Activated CD4-positive, alpha-beta T cell treated with anti-CD3 and anti-CD28 coated beads, Interleukin-2, amount 50 U/mL, for 24 hours (primary cell): ENCODE measurements at regions not wholly inside any gene's neighbourhood (a gene's known extent, or its start where the extent isn't known, plus 50 kb on each side); places are given as distances from the start of the nearest gene placed in this dataset.
"Not testable (repeated sequence)": the region's sequence is repeated elsewhere in the genome, so short reads cannot be mapped to it uniquely, and the experiment has no call there.

Experiments
- DNase-seq, 2 donors: peaks; one replicate each; pipeline ENCODE4 v3.0.0-alpha.2; 2020; ENCODE audit warnings: low read depth in 1 of 2, low spot score in 1 of 2

DNA sequence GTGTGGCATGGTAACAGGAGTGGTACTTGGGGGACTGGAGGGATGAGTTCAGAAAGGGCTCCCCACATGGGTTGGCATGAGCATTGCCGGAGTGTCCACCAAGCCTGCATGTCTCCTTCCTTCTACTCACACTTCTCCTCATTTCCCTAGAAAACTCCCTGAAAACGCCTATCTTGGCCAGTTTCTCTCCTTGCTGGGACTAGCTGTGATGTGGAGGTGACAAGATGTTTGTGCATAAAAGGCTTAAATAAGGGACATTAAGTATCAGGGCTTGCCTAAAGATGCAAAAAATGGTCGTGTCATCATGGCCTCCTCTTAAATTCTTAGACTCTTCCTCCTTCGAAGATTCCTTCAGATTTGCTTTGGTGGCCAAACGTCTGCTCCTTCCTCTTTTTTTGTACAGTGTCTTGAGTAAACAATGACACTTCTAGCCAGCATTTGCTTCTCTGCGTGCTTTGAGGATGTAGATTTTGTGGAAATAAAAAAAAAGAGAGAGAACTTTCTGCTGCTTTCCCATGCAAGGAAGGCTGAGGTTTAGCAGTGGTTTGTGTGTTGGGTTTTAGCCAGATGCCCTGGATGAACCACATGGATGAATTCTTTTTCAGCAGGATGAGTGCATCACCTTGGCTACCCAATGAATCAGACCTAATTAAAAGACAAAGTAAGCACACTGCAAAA, 239.1 kb upstream of the IRF2BP2 start:
- no peak for DNase-seq

DNA sequence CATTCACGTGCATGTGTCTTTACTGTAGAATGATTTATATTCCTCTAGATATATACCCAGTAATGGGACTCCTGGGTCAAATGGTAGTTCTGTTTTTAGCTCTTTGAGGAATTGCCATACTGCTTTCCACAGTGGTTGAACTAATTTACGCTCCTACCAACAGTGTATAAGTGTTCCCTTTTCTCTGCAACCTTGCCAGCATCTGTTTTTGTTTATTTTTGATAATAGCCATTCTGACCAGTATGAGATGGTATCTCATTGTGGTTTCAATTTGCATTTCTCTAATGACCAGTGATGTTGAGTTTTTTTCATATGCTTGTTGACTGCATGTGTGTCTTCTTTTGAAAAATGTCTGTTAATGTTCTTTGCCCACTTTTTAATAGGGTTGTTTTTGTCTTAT, 236.8 kb upstream of the IRF2BP2 start:
- not testable (repeated sequence) for DNase-seq

DNA sequence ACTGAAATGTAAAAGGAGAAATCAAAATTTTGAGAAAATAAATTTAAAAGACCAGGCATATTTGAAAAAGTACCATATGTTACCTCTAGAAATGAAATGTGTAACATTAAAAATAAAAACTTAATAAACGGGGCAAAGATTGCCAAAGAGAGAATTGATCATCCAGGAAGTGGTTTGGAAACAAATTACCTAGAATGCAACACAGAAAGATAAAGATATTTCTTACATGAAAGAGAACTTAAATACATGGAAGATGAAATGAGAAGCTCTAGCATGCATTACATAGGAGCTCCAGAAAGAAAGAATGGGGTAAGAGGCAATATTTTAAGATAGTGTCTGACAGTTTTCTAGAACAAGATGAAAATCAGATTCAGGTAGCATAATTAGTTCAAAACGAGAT, 235.9 kb upstream of the IRF2BP2 start:
- DNase-seq: no peak

DNA sequence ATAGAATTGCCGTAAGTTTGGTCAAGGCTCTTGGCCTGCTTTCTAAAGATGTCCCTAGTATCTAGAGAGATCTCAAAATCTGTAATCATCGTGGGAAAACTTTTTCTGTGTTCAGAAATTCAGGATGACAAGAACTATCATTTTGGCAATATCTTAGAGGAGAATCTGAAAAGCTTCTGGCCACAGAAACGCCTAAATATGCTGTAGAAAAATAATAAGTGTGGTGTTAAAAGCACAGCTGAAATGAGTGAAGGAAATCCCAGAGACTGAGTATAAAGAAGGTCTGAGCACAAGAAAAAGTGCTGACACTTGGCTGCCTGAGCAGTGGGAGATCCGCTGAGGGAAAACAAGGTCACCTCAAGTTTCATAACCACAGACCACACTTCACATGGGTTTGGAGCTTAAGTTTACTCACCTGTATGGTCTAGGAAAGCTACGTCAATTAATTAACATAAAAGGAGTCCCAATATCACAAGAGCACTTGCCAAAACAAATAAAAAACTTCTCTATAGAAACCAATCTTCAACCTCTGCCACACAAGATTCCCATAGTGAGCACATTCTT, 235.2 kb upstream of the IRF2BP2 start:
- peak in 1 of 2 donors; percentile 25 for DNase-seq

DNA sequence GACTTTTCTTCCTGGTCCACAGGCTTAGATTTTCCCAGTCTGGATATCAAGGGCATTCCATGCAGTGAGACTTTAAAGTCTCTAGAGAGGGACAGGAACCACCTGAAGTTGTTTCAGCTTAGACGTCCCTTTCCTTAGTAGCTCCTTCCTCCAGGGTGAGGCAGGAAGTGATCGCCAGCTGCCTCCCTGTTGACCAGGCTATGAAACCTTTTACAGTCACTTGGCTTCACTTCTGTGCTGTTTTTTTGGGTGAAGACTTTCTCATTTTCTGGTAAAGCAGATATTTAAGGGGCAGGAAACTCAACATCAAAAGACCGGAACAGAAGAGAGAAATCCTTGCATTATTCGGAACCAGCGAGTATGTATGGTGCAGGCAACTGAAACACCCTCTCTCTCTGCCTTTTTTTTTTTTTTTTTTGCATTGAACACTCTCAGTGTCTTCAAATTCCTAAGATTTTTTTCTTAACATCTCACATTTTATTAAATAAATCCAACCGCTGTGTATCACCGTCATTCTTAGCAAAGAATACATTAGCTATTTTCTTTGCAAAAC, 234.6 kb upstream of the IRF2BP2 start:
- DNase-seq: no peak

DNA sequence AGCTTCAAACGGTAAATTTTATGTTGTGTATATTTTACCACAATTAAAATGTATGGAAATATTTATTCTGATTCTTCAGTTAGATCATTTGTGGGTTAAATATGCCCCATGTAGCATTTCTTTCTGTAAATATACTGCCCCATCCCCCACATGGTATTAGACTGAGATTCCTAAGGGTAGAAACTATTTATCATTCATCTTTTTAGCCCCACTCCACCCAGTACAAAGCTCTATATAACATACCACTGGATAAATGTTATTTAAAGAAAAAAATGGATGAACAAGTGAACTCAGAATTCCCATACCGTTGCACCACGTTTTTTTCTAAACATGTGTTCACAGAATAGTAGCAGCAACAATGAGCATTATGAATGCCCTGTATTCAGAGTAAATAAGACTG, 234.0 kb upstream of the IRF2BP2 start:
- no peak for DNase-seq

DNA sequence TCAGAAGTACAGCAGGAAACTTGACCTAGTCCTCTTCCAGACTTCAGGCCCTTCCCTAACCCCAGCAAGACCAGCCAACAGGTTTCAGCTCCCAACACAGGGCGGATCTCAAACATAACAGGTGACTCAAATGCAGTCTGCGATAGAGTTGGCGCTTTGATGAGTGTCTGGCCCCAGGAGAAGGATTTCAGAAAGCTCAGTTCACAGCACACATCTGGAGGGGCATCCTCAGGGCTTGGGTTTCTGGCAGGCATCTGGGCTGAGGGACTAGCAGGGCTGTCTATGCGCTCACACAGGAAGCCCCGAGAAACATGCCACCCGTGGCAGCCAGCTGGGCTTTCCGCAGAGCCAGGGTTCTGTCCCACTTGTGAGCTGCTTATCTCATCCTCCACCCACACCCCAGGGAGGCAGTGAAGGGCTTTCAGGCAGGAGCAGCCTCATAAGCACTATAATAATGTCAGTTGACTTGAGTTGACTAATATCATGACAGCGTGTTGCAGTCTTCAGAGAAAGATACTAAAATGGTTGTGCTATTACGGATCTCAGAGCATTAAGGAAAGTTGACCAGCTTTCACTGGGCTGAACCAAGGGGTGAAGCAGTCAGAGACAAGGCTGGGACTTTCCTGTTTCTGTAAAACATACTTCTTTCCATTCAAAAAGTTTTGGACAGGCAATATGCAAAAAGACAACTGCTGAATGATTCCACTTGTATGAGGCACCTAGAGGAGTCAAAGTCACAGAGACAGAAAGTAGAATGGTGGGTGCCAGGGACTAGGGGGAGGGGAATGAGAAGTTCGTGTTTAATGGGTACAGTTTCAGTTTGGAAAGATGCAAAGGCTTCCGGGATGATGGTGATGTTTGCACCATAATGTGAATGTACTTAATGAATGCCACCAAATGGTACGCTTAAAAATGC, 233.0 kb upstream of the IRF2BP2 start:
- peak; percentile 56 to 84 for DNase-seq

DNA sequence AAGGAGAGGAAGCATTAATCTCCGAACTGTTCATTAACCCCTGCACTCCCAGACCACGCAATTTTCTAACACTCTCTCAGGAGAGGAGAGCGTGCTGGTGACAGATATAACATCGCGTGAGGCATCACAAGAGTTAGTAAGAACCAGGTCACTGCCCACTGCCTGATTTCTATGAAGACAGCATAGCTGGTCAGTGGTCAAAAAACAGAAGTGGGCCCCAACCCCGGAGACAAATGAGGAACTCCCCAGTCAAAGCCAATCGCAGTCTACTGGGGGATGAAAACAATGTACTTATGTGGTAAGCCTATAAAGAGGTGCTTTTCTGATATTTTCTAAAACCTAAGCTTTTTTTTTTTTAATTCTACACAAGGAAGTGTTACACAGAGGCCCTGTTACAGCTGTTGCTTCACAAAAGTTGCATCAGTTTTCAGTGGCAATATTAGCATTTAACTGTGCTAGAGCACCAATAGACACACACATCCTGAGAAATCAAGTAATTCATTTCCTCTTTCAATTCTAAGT, 231.8 kb upstream of the IRF2BP2 start:
- DNase-seq: no peak

DNA sequence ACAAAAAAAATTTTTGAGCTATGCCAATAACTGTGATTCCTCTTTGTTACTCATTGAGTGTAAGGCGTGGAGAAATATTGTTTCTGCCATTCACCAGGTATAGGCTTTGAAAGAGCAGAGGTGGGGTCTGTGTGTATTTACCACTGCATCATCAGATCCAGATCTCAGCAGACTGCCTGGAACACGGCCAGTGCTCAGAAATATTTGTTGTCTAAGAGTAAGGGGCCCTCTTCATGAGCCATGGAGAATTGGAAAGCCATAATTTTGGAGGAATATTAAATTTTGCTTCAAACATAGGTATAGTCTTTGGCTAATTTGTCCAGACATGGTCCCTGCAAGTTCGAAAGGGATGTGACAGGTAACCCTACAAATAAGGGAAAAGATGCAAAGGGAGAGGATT, 231.3 kb upstream of the IRF2BP2 start:
- DNase-seq: no peak

DNA sequence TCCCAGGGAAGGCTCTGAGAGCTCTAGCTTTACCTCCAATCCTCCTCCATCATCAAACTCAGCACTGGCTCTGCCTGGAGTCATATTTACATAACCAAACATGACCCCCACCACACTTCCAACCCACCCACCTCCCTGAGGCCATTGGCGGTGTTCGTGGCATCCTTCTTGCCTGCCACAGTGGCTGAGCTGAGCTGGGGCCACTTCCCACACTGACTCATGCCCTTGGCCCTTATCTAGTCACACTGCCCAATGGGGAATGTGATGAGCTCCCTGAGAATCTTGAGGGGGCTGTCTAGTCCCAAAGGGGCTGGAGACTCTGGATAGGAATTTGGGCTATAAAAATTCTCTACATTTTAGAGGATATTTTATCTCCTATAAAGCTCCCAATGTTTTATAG, 230.9 kb upstream of the IRF2BP2 start:
- no peak for DNase-seq

DNA sequence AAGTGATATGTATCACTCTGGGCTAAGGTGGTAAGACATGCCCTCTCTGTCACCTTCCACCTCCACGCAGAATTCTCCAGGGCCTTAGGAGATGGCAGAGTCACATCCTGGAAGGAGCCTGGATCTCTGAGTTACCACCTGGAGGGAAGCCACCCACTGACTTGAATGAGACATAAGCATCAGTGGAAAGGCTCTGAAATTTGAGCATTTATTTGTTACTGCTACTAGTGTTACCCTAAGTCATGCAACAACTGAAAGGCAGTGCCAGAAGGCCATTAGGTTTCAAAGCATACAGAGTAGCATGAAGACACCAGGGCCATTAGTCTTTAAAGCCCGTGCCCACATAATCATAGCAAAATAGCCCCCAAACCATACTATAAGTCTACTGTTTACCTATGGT, 230.3 kb upstream of the IRF2BP2 start:
- DNase-seq: no peak

DNA sequence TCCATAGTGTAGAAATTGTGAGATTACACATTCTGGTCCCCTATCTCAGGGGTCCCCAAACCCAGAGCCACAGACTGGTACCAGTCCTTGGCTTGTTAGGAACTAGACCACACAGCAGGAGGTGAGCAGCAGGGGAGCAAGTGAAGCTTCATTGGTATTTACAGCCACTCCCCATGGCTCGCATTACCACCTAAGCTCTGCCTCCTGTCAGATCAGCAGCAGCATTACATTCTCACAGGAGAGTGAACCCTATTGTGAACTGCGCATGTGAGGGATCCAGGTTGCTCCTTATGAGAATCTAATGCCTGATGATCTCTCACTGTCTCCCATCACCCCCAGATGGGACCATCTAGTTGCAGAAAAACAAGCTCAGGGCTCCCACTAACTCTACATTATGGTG, 229.7 kb upstream of the IRF2BP2 start:
- no peak for DNase-seq

DNA sequence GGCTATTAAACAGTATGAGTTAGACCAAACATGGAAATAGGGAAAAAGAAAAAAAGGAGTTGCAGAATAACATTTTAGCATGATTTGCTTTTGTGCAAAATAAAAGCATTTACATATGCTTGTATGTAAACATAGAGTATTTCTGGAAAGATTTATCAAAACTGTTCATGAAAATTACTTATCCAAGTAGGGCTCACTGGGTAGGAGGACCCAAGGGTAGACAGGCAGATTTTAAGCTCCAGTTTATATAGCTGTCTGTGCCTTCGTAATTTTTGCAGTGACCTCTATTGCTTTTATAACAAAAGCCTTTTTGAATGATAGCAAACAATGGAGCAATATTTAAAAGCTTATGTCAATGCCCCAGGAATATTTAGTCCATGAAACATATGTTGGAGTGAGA, 228.8 kb upstream of the IRF2BP2 start:
- no peak for DNase-seq

DNA sequence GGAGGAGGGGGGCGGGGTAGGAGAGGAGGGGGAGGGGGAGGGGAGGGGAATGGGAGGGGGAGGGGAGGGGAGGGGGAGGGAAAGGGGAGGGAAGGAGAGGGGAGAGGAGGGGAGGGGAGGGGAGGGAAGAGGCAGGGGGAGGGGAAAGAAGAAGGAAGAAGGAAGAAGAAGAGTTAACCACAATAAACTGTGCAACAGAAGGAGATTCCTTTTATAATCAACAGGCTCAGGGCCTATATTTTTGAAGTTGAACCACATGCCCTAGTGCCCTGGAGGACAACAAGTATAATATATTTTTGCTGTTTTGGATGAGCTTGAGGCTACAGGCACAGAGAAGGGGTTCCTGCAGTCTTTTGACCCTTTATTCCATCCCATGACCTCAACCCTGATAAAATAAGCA, 228.2 kb upstream of the IRF2BP2 start:
- no peak for DNase-seq

DNA sequence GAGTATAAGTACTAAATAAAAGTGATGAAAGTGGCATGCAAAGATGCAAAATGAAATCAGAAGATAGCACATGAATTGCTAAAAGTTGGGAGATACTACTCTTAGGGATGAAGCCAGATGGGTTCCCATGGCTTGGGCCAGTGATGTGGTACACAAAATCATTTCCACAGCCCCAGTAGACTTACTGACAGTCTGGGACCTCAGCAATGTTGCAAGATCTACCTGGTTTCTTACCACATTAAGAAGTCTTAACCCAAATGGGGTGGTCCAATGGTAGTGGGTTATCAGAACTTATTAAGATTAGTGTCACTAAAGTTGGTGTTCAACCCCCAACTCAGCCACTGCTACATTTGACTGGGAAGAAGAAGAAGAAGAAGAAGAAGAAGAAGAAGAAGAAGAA, 227.7 kb upstream of the IRF2BP2 start:
- no peak for DNase-seq

DNA sequence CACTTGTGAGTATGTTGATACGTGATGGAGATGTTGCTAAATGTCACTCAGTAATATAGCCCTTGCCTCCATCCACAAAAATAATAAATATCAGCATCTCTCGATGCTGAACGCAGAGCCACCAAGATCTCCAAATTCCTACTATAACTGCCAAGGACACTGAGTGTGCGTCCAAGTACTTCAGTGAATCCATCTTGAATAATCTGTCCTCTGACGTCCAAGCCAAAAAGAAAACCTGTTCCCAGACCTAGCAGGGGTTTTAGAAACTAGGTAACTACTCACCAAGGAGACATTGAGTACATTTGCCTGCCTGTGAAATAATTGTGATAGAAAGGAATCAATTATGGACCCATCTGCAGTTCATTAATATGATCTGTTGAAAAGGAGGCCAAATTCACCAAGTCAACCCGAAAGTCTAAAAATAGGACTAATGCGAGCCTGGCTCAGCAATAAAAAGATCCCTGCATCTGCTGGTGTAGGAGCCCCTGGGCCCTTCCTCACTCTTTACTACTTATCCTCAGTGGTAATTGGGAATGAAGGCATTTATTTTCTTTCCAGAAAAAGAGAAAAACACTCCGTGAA, 226.9 kb upstream of the IRF2BP2 start:
- DNase-seq: no peak

DNA sequence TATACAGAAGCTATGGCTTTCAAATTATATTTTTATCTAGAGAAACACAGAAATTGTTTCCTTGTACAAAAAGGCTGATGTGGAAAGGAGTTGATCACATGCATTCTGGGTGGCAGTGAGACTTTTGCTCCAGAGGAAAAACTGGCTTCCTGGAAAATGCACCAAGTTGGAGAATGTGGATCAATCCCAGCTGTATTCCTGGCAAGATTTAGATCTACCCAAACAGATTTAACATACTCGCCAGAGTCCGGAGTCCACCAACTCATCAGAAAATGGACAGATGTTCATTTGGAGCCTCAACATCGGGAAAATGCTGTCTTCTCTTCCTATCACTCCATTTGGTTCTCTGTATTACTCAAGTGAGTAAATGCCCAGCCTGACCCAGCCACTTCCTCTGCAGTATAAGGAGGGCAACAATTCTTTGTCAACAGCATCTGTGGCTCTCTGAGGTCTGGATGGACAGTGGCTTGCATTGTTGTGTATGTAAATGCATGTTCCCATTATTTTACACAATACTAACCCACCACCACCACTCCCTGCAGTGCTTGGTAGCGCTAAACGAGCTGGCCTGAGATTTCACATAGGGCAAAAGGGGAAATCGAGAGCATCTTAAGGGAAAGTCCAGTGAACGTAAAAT, 226.2 kb upstream of the IRF2BP2 start:
- no peak for DNase-seq

DNA sequence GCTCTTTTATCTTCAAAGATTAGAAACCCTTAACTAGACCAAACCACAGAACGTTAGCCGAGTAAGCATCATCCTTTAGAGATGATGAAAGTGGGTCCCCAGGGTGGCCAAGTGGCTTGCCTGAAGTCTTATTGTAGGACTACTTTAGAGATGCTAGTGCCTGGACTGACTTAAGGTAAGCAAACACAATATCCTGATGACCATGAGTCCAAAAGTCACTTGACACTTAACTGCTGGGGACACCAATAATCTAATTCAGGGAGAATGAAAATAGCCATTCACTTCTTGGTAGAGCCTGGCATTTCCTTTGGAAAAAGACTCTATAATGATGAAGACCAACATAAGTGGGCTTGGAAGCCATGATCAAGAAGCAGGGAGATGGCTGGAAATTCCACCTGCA, 225.3 kb upstream of the IRF2BP2 start:
- DNase-seq: no peak

DNA sequence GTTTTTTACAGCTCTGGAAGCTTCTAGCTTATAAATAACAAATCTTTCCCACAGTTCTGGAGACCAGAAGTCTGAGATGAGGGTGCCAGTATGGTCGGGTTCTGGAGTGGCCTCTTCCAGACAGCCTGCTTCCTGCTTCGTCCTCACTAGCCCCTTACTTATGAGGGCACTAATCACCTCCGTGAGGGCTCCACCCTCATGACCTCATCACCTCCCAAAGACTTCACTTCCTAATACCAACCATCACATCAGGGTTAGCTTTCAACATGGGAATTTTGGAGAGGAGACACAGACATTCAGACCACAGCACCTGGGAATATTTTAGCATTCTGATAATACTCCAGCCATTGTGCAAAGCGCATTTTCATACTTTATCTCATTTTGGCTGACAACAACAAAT, 223.7 kb upstream of the IRF2BP2 start:
- DNase-seq: no peak

DNA sequence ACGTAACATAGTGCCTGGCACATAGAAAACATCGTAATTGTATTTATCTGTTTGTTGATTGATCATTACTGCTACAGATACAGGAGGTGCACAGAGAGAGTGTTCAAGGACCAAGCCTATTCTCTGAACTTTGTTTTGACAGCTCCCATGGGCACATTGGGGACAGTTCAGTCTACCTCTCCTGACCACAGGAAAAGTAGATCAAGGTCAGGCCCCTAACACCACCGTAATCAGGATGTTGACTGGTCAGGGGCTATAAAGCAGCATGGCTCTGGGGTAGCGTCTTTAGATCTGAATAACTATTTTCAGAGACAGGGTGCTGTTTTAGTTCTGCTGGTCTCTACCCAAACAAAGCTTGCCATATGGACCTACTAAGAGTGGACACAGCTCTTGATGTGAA, 223.1 kb upstream of the IRF2BP2 start:
- no peak for DNase-seq

DNA sequence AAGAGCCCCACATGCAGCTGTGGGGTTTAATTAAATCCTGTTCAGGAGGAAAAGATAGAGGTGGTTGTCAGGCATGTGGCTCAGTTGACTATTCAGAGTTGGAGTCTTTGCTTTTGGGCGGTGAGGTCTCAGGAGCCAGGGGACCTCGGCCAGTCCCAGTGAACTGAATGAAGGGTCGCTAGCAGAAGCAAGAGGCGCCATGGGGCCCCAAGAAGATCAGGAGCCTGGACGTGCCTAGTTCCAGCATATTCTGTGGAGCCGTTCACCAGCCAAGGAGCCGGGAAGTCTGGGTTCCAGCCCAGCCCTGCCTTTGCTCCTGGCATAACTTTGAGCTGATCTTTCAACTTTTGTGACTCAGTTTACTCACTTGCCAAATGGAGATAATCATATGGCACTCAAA, 217.7 kb upstream of the IRF2BP2 start:
- DNase-seq: no peak
